Epithelial cell of esophagus (primary cell): ENCODE measurements at regions not wholly inside any gene's neighbourhood (a gene's known extent, or its start where the extent isn't known, plus 50 kb on each side); places are given as distances from the start of the nearest gene placed in this dataset.

Source experiments
- DNase-seq: peaks from one replicate; pipeline ENCODE4 v3.0.0; 2010; ENCODE audit warnings: low read depth
- H3K4me3 ChIP-seq: 2 replicates; pipeline ENCODE4 v1.5.1; 2011; ENCODE audit warnings: mild to moderate bottlenecking, low read length, control low read depth
- TF ChIP-seq, protein P1 (sequence below): IDR thresholded peaks from 2 replicates; pipeline ENCODE4 v1.5.1; 2011; ENCODE audit warnings: low read depth, mild to moderate bottlenecking, low read length, control low read depth, inconsistent platforms; ENCODE audit not compliant: insufficient read depth; ENCODE audit errors: missing control alignments

DNA sequence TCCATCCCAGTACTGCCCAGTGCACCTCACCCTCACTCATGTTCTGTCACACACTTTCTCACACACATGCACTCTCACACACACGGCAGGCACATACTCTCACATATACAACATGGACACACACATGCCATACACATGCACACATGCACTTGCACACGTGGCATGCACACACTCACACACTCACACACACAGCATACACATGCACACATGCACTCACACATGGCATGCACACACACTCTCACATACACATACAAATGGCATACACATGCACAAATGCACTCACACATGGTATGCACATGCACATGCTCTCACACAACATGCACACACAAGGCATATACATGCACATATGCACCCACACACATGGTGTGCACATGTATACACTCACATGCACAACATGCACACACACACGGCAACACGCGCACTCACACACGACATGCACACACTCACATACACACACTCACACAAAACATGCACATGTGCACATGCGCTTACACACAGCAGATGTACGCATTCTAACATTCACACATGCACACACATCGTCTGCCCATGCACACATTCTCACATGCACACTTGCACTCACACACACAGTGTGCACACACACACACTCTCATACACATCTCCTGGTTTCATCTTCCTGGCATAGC, 131.7 kb upstream of the THBS2 start:
- no peak for DNase-seq
- H3K4me3 ChIP-seq: no peak overlapping the region
- TF ChIP-seq, protein P1, sequence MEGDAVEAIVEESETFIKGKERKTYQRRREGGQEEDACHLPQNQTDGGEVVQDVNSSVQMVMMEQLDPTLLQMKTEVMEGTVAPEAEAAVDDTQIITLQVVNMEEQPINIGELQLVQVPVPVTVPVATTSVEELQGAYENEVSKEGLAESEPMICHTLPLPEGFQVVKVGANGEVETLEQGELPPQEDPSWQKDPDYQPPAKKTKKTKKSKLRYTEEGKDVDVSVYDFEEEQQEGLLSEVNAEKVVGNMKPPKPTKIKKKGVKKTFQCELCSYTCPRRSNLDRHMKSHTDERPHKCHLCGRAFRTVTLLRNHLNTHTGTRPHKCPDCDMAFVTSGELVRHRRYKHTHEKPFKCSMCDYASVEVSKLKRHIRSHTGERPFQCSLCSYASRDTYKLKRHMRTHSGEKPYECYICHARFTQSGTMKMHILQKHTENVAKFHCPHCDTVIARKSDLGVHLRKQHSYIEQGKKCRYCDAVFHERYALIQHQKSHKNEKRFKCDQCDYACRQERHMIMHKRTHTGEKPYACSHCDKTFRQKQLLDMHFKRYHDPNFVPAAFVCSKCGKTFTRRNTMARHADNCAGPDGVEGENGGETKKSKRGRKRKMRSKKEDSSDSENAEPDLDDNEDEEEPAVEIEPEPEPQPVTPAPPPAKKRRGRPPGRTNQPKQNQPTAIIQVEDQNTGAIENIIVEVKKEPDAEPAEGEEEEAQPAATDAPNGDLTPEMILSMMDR: no peak

- no peak for DNase-seq
- TF ChIP-seq, protein P1: no peak
- H3K4me3 ChIP-seq: no peak overlapping the region
These were observed 130.6 kb upstream of the THBS2 start for GRCh38 chr6:169384291-169384690.

DNA sequence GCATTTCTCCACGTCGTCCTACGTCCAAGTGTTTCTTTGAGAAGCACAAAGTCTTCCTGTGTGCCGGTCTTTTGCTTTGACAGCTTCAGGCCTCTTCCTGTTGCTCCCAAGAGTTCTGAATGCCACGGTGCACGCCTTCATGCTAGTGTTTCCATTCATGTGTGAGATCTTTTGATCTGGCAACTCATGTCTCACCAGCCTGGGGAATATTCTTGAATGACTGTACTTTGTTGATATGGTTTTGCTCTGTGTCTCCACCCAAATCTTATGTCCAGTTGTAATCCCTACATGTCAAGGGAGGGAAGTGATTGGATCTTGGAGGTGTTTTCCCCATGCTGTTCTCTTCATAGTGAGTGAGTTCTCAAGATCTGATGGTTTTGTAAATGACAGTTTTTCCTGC, 129.6 kb upstream of the THBS2 start:
- DNase-seq: no peak
- no peak overlapping the region for H3K4me3 ChIP-seq
- TF ChIP-seq, protein P1: no peak

DNA sequence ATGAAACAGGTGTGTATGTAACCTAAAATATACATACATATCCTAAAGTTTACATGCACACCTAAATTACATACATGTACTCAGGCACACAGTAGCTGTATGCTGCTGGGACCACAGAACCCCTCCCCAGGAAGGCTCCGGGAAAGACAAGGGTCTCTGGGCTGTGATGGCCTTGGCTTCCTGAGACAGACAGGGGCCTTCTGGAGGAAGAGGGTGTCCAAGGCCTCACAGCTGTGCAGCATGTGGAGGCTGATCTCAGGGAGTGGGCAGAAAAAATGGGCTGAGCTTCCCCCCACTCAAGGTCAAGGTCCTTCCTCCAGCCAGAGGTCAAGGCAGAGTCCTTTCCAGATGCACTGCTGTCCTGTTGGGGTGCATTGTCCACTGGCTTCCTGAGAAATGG, 129.1 kb upstream of the THBS2 start:
- H3K4me3 ChIP-seq: no peak overlapping the region
- no peak for DNase-seq
- TF ChIP-seq, protein P1: no peak

DNA sequence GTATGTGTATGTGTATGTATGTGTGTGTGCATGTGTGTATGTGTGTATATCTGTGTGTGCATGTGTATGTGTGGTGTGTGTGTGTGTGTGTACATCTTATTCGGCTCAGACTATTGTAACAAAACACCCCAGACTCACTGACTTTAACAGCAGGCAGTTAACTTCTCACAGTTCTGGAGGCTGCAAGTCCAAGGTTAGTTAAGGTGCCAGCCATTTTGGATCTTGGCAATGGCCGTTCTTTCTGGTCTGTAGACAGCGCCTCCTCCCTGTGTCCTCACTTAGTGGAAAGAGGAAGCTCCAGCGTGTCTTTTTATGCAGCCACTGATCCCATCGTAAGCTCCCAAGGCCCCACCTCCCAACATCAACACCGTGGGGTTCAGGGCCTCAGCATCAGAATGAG, 128.3 kb upstream of the THBS2 start:
- H3K4me3 ChIP-seq: no peak overlapping the region
- DNase-seq: no peak
- TF ChIP-seq, protein P1: no peak

DNA sequence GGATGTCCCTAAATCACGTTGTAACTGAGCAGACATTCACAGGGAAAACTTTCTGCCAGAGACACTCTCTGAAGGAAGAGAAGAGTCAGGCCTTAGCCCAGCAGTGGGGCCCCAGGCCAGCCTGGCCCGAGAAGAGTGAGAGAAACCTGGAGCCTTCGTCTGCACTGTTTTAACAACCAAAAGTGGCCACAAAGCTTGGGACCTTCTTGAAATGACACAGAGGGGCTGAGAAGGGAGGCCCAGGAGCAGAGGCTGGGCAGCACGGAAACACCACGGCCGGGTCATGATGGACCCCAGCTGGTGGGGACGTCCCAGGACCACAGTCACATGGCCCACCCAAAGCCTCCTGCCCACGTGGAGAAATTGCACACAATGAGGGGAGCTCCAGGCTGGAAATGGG, 126.8 kb upstream of the THBS2 start:
- TF ChIP-seq, protein P1: no peak
- DNase-seq: no peak
- H3K4me3 ChIP-seq: no peak overlapping the region

DNA sequence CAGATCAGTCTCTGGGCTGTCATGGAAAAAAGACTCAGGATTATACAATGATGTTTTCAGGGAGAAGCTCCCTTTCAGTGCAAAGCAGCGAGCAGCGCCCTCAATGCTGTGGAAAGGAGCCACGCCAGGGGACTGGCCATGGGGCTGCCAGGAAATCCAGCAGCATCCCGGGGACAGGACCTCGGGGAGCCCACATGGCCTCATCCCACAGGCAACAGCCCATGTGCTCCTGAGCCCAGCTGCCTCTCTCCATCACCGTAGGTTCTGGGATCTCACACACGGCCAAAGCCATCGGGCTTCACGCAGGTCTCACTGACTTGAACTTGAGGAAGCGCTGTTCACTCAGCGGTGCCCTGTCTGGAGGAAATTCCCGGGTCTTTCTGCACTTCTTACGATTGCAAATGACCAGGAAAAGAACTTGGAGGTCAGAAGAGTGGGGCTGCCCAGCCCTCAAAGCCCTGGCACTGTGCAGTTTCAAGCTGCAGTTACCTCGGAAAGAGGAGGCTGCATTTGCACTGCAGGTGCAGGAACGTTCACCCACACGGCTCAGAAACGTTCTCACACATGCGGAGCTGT, 125.9 kb upstream of the THBS2 start:
- TF ChIP-seq, protein P1: no peak
- H3K4me3 ChIP-seq: no peak overlapping the region
- no peak for DNase-seq
